Karpas-422 (cell line): ENCODE measurements at regions not wholly inside any gene's neighbourhood (a gene's known extent, or its start where the extent isn't known, plus 50 kb on each side); places are given as distances from the start of the nearest gene placed in this dataset.
"Not testable (repeated sequence)": the region's sequence is repeated elsewhere in the genome, so short reads cannot be mapped to it uniquely, and the experiment has no call there.

ENCODE experiments used
- DNase-seq: peaks from one replicate; pipeline ENCODE4 v3.0.0-alpha.2; 2015
- H2AFZ ChIP-seq: fragments of 200-600 bp; sonication (generic); 2 replicates; pipeline ENCODE4 v1.6.1; 2014; ENCODE audit warnings: antibody characterized with exemption, low read length, mixed read lengths
- H3K27ac ChIP-seq: fragments of 200-600 bp; sonication (generic); 2 replicates; pipeline ENCODE4 v1.5.1; 2014; ENCODE audit warnings: mild to moderate bottlenecking, low read length, moderate library complexity
- H3K27me3 ChIP-seq: fragments of 200-600 bp; sonication (generic); 2 replicates; pipeline ENCODE4 v1.6.1; 2014; ENCODE audit warnings: low read length, mixed read lengths
- H3K36me3 ChIP-seq: fragments of 200-600 bp; sonication (generic); 2 replicates; pipeline ENCODE4 v1.6.1; 2014; ENCODE audit warnings: low read length, mixed read lengths; ENCODE audit not compliant: insufficient read depth
- H3K4me1 ChIP-seq: fragments of 200-600 bp; sonication (generic); 2 replicates; pipeline ENCODE4 v1.6.1; 2014; ENCODE audit warnings: mild to moderate bottlenecking, low read length, mixed read lengths
- H3K4me2 ChIP-seq: fragments of 200-600 bp; sonication (generic); 2 replicates; pipeline ENCODE4 v1.6.1; 2014; ENCODE audit warnings: low read length, low read depth, mild to moderate bottlenecking; ENCODE audit not compliant: poor library complexity, severe bottlenecking
- H3K4me3 ChIP-seq: fragments of 200-600 bp; sonication (generic); 2 replicates; pipeline ENCODE4 v1.5.1; 2014; ENCODE audit warnings: mild to moderate bottlenecking, antibody characterized with exemption, low read length, mixed read lengths
- H3K79me2 ChIP-seq: fragments of 200-600 bp; sonication (generic); 2 replicates; pipeline ENCODE4 v1.6.1; 2014; ENCODE audit warnings: mild to moderate bottlenecking, low read length, mixed read lengths
- H3K9ac ChIP-seq: fragments of 200-600 bp; sonication (generic); 2 replicates; pipeline ENCODE4 v1.6.0; 2014; ENCODE audit warnings: low read length
- H3K9me2 ChIP-seq: fragments of 200-600 bp; sonication (generic), shearing (Covaris generic); replicated peaks from 2 replicates; pipeline ENCODE4 v1.6.0; 2014; ENCODE audit warnings: mild to moderate bottlenecking, low read length, moderate library complexity; ENCODE audit not compliant: insufficient read depth
- H3K9me3 ChIP-seq: fragments of 300-700, 200-600 bp; sonication (generic); 2 replicates; pipeline ENCODE4 v1.6.1; 2014; ENCODE audit warnings: low read length, mixed read lengths
- H4K20me1 ChIP-seq: fragments of 200-600 bp; sonication (generic); 2 replicates; pipeline ENCODE4 v1.6.1; 2014; ENCODE audit warnings: mild to moderate bottlenecking, antibody characterized with exemption, low read length, low read depth; ENCODE audit not compliant: insufficient read depth

- not testable (repeated sequence) for H3K4me3 ChIP-seq, H3K4me2 ChIP-seq, H3K79me2 ChIP-seq, H2AFZ ChIP-seq, H3K9ac ChIP-seq, H3K36me3 ChIP-seq, H4K20me1 ChIP-seq, H3K27me3 ChIP-seq, DNase-seq, H3K9me3 ChIP-seq, H3K27ac ChIP-seq, H3K4me1 ChIP-seq, H3K9me2 ChIP-seq
These were observed 56.4 kb upstream of the SESTD1 start for GRCh38 chr2:179321034-179321433.

- not testable (repeated sequence) for H3K27ac ChIP-seq, H2AFZ ChIP-seq, H3K36me3 ChIP-seq, H3K79me2 ChIP-seq, H3K4me1 ChIP-seq, H4K20me1 ChIP-seq, H3K9ac ChIP-seq, H3K4me3 ChIP-seq, DNase-seq, H3K4me2 ChIP-seq, H3K9me3 ChIP-seq, H3K27me3 ChIP-seq, H3K9me2 ChIP-seq
These were observed 50.1 kb upstream of the SESTD1 start for GRCh38 chr2:179314729-179315128.
